Activated CD8-positive, alpha-beta T cell treated with anti-CD3 and anti-CD28 coated beads for 36 hours (primary cell): ENCODE measurements at regions not wholly inside any gene's neighbourhood (a gene's known extent, or its start where the extent isn't known, plus 50 kb on each side); places are given as distances from the start of the nearest gene placed in this dataset.

Experiments used
- ATAC-seq: fragments of 200-7000 bp; cut with Tn5 transposase; one replicate; pipeline ENCODE4 v1.10.0; 2021; ENCODE audit warnings: mild to moderate bottlenecking, moderate library complexity
- CTCF ChIA-PET: fragments of 350-600 bp; sonication (Branson Sonifier 250); formaldehyde crosslinking; loops from one replicate; lab custom pipeline; 2021; ENCODE audit warnings: antibody characterized with exemption; lab: Charles Lee
- POLR2A ChIA-PET: fragments of 350-600 bp; sonication (Branson Sonifier 250); formaldehyde crosslinking; loops from one replicate; lab custom pipeline; 2021; ENCODE audit warnings: antibody characterized with exemption; lab: Charles Lee
- DNase-seq: peaks from one replicate; pipeline ENCODE4 v3.0.0-alpha.2; 2020
- H3K27ac Mint-ChIP-seq: one replicate; pipeline ENCODE4 v1.8.0; 2021; ENCODE audit warnings: mild to moderate bottlenecking, mixed read lengths
- H3K27me3 Mint-ChIP-seq: one replicate; pipeline ENCODE4 v1.8.0; 2021; ENCODE audit warnings: mixed read lengths
- H3K36me3 Mint-ChIP-seq: one replicate; pipeline ENCODE4 v1.8.0; 2021; ENCODE audit warnings: low read depth, mixed read lengths
- H3K4me1 Mint-ChIP-seq: one replicate; pipeline ENCODE4 v1.8.0; 2021; ENCODE audit warnings: low read depth, mixed read lengths
- H3K4me3 Mint-ChIP-seq: one replicate; pipeline ENCODE4 v1.8.0; 2021; ENCODE audit warnings: mild to moderate bottlenecking, moderate library complexity, mixed read lengths
- H3K9me3 Mint-ChIP-seq: one replicate; pipeline ENCODE4 v1.8.0; 2021; ENCODE audit warnings: mixed read lengths
- CTCF ChIP-seq: fragments of 200-600 bp; IDR thresholded peaks from one replicate; pipeline ENCODE4 v1.8.0; 2022; ENCODE audit warnings: antibody characterized with exemption, mild to moderate bottlenecking
- intact Hi-C: fragments of 100-400 bp; cut with micrococcal nuclease; formaldehyde crosslinking; loops from one replicate; pipeline ENCODE4 v1.10.0; 2022

GRCh38 chr1:14141656-14142055, 441.7 kb downstream of the PRDM2 start:
- ChIA-PET CTCF (no interaction called here), POLR2A (no interaction called here)
- no peak overlapping the region for H3K27ac Mint-ChIP-seq
- intact Hi-C loops, result no loop called here
- H3K4me3 Mint-ChIP-seq, result no peak overlapping the region
- no peaks in the 10 kb centered on the region for H3K4me1 Mint-ChIP-seq
- no peaks in the 10 kb centered on the region for H3K36me3 Mint-ChIP-seq
- H3K27me3 Mint-ChIP-seq, result no peaks in the 10 kb centered on the region
- DNase-seq (no peak), ATAC-seq (no peak)
- TF ChIP-seq CTCF, result no peak
- no peaks in the 10 kb centered on the region for H3K9me3 Mint-ChIP-seq

GRCh38 chr1:14142397-14143100, 442.6 kb downstream of the PRDM2 start:
- Mint-ChIP-seq H3K4me3 (no peak overlapping the region), H3K27me3 (no peaks in the 10 kb centered on the region), H3K36me3 (no peaks in the 10 kb centered on the region), H3K27ac (no peak overlapping the region), H3K4me1 (no peaks in the 10 kb centered on the region), H3K9me3 (no peaks in the 10 kb centered on the region)
- intact Hi-C loops, result no loop called here
- CTCF ChIA-PET, result no interaction called here
- ATAC-seq (no peak), DNase-seq (no peak)
- POLR2A ChIA-PET, result no interaction called here
- TF ChIP-seq CTCF, result no peak

GRCh38 chr1:14143777-14144176, 443.8 kb downstream of the PRDM2 start:
- Mint-ChIP-seq H3K27ac (no peak overlapping the region), H3K9me3 (no peaks in the 10 kb centered on the region), H3K4me3 (no peak overlapping the region), H3K36me3 (no peaks in the 10 kb centered on the region), H3K27me3 (no peaks in the 10 kb centered on the region), H3K4me1 (no peaks in the 10 kb centered on the region)
- no peak for DNase-seq
- ATAC-seq, result no peak
- intact Hi-C loops, result no loop called here
- ChIA-PET CTCF (no interaction called here), POLR2A (no interaction called here)
- no peak for TF ChIP-seq CTCF

GRCh38 chr1:14148526-14148925, 448.5 kb downstream of the PRDM2 start:
- ATAC-seq, result no peak
- intact Hi-C loops, result no loop called here
- no peak overlapping the region for H3K4me3 Mint-ChIP-seq

GRCh38 chr1:14149431-14149830, 449.1 kb upstream of the KAZN start:
- Mint-ChIP-seq H3K27ac (no peak overlapping the region), H3K27me3 (peaks cover 3% of the 10 kb centered on the region), H3K4me1 (no peaks in the 10 kb centered on the region), H3K9me3 (no peaks in the 10 kb centered on the region), H3K36me3 (no peaks in the 10 kb centered on the region), H3K4me3 (no peak overlapping the region)
- intact Hi-C loops, result no loop called here
- ChIA-PET CTCF (no interaction called here), POLR2A (no interaction called here)
- ATAC-seq (no peak), DNase-seq (no peak)
- TF ChIP-seq CTCF, result no peak

More at GRCh38 chr1:14148526-14148925, 448.5 kb downstream of the PRDM2 start:
- no peak for TF ChIP-seq CTCF
- CTCF ChIA-PET, result no interaction called here
- Mint-ChIP-seq H3K27ac (no peak overlapping the region), H3K4me1 (no peaks in the 10 kb centered on the region), H3K9me3 (no peaks in the 10 kb centered on the region), H3K36me3 (no peaks in the 10 kb centered on the region), H3K27me3 (peaks cover 3% of the 10 kb centered on the region)
- POLR2A ChIA-PET, result no interaction called here
- DNase-seq, result no peak
